ENCODE measurements at regions not wholly inside any gene's neighbourhood (a gene's known extent, or its start where the extent isn't known, plus 50 kb on each side); places are given as distances from the start of the nearest gene placed in this dataset.

GRCh38 chr2:16012626-16013358 lies 72.4 kb downstream of the MYCN start:
- TF ChIP-seq POLR2AphosphoS5 (IDR thresholded peaks at IDR 0.05) (no peak), POLR2A (IDR thresholded peaks at IDR 0.05) (no peak), CTCF (IDR thresholded peaks at IDR 0.05 in 8 of 11, conservative IDR thresholded peaks at IDR 0.05 in 3 of 11) (no peak)
- DNase-seq = no peak
- WGBS, 5 donors = 28 to 37% (median 29%) methylated on average over 18 to 19 of the region's 19 CpGs
- Histone ChIP-seq H3K27me3 (replicated peaks in 1 of 7) (peaks cover 0 to 58% (median 30%) of the 10 kb centered on the region in 7 donors), H3K27ac (no peak overlapping the region), H3K4me1 (peaks cover 0 to 11% (median 0%) of the 10 kb centered on the region in 6 donors), H3K4me3 (no peak overlapping the region), H3K9me3 (no peaks in the 10 kb centered on the region), H3K36me3 (no peaks in the 10 kb centered on the region)
- intact Hi-C loops (cut with DNase I; ENCODE audit: low total_unique reads) = no loop called here

DNA sequence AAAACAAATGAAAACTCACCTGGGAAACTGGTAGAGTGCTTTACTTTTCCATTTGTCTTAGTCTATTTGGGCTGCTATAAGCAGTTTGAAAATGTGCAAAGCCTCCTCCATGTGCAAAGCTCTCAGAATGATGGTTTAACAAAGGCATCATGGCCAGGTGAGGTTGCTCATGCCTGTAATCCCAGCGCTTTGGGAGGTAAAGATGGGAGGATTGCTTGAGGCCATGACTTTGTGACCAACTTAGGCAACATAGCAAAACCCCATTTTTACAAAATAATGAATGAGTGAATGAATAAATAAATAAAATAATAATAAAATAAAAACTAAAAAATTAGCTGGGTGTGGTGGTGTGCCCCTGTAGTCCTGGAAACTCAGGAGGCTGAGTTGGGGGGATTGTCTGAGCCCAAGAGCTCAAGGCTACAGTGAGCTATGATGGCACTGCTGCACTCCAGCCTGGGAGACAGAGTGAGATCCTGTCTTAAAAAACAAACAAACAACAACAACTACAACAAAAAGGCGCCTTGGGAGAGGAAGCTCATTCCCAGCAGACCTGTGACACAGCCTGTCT lies 71.8 kb downstream of the MYCN start:
- no peak for TF ChIP-seq POLR2A (IDR thresholded peaks at IDR 0.05)
- DNase-seq = no peak
- Histone ChIP-seq H3K9me3 (no peaks in the 10 kb centered on the region), H3K27me3 (replicated peaks in 1 of 7) (peaks cover 0 to 58% (median 30%) of the 10 kb centered on the region in 7 donors), H3K27ac (no peak overlapping the region), H3K4me3 (no peak overlapping the region), H3K4me1 (peaks cover 0 to 11% (median 0%) of the 10 kb centered on the region in 6 donors), H3K36me3 (no peaks in the 10 kb centered on the region)
- intact Hi-C loops (cut with DNase I; ENCODE audit: low total_unique reads) = no loop called here
- WGBS, 5 donors = 79 to 99% (median 89%) methylated on average over 2 of the region's 2 CpGs

- no peak overlapping the region for H3K4me3 ChIP-seq
- H3K27me3 ChIP-seq (replicated peaks in 1 of 7) = peaks cover 0 to 58% (median 30%) of the 10 kb centered on the region in 7 donors
- H3K4me1 ChIP-seq = peaks cover 0 to 13% (median 0%) of the 10 kb centered on the region in 6 donors
- 85 to 93% (median 89%) methylated on average over 2 of the region's 2 CpGs for WGBS, 5 donors
- H3K36me3 ChIP-seq = no peaks in the 10 kb centered on the region
- H3K9me3 ChIP-seq = no peaks in the 10 kb centered on the region
- TF ChIP-seq POLR2A (IDR thresholded peaks at IDR 0.05) (no peak), CTCF (IDR thresholded peaks at IDR 0.05 in 8 of 11, conservative IDR thresholded peaks at IDR 0.05 in 3 of 11) (no peak), POLR2AphosphoS5 (IDR thresholded peaks at IDR 0.05) (no peak)
- DNase-seq = no peak
- intact Hi-C loops (cut with DNase I; ENCODE audit: low total_unique reads) = no loop called here
- no peak overlapping the region for H3K27ac ChIP-seq
Measured at GRCh38 chr2:16011621-16011960, 71.2 kb downstream of the MYCN start.

- Histone ChIP-seq H3K27me3 (replicated peaks in 1 of 7) (peaks cover 0 to 55% (median 30%) of the 10 kb centered on the region in 7 donors), H3K4me3 (no peak overlapping the region), H3K4me1 (peaks cover 0 to 17% (median 0%) of the 10 kb centered on the region in 6 donors), H3K27ac (no peak overlapping the region), H3K9me3 (no peaks in the 10 kb centered on the region), H3K36me3 (no peaks in the 10 kb centered on the region)
- WGBS, 5 donors = 79 to 87% (median 83%) methylated on average over 2 of the region's 2 CpGs
- no peak for DNase-seq
- intact Hi-C loops (cut with DNase I; ENCODE audit: low total_unique reads) = no loop called here
- TF ChIP-seq CTCF (IDR thresholded peaks at IDR 0.05 in 8 of 11, conservative IDR thresholded peaks at IDR 0.05 in 3 of 11) = no peak
- TF ChIP-seq POLR2A (IDR thresholded peaks at IDR 0.05) = no peak
- no peak for TF ChIP-seq POLR2AphosphoS5 (IDR thresholded peaks at IDR 0.05)
Measured at GRCh38 chr2:16010951-16011620, 70.7 kb downstream of the MYCN start.
